GM23338 (cell line): ENCODE measurements at regions not wholly inside any gene's neighbourhood (a gene's known extent, or its start where the extent isn't known, plus 50 kb on each side); places are given as distances from the start of the nearest gene placed in this dataset.

Experiments
- ATAC-seq: fragments of 200-7000 bp; cut with Tn5 transposase; 3 replicates; pipeline ENCODE4 v1.9.1; 2020
- DNase-seq: peaks from one replicate; pipeline ENCODE4 v3.0.0-alpha.2; 2015; ENCODE audit warnings: low spot score
- H2AFZ ChIP-seq: fragments of 200-600 bp; sonication (generic); 2 replicates; pipeline ENCODE4 v1.8.0; 2016; ENCODE audit warnings: antibody characterized with exemption, mild to moderate bottlenecking, moderate library complexity
- H3F3A ChIP-seq: fragments of 200-600 bp; sonication (generic); replicated peaks from 2 replicates; pipeline ENCODE4 v1.8.0; 2017; ENCODE audit warnings: antibody characterized with exemption, mixed run types, low read depth
- H3K27ac ChIP-seq: fragments of 200-600 bp; sonication (generic); 2 replicates; pipeline ENCODE4 v1.6.1; 2016; ENCODE audit warnings: low read depth
- H3K27me3 ChIP-seq: fragments of 200-600 bp; sonication (generic); 2 replicates; pipeline ENCODE4 v1.8.0; 2016; ENCODE audit warnings: mild to moderate bottlenecking, mixed run types, moderate library complexity; ENCODE audit not compliant: insufficient read depth
- H3K36me3 ChIP-seq: fragments of 200-600 bp; sonication (generic); 2 replicates; pipeline ENCODE4 v1.8.0; 2016; ENCODE audit warnings: mild to moderate bottlenecking; ENCODE audit not compliant: insufficient read depth
- H3K4me1 ChIP-seq: fragments of 200-600 bp; sonication (generic); 2 replicates; pipeline ENCODE4 v1.8.0; 2016; ENCODE audit warnings: mild to moderate bottlenecking, moderate library complexity; ENCODE audit not compliant: insufficient read depth
- H3K4me2 ChIP-seq: fragments of 200-600 bp; sonication (generic); 2 replicates; pipeline ENCODE4 v1.7.1; 2017; ENCODE audit warnings: mixed run types
- H3K4me3 ChIP-seq: fragments of 200-600 bp; sonication (generic); 2 replicates; pipeline ENCODE4 v1.6.1; 2016; ENCODE audit warnings: mixed run types
- H3K79me2 ChIP-seq: fragments of 200-600 bp; sonication (generic); replicated peaks from 2 replicates; pipeline ENCODE4 v1.8.0; 2017; ENCODE audit warnings: mild to moderate bottlenecking; ENCODE audit not compliant: insufficient read depth
- H3K9me2 ChIP-seq: fragments of 200-600 bp; sonication (generic); 2 replicates; pipeline ENCODE4 v1.8.0; 2017; ENCODE audit not compliant: insufficient read depth
- H4K20me1 ChIP-seq: fragments of 200-600 bp; sonication (generic); replicated peaks from 2 replicates; pipeline ENCODE4 v1.8.0; 2017; ENCODE audit warnings: mild to moderate bottlenecking; ENCODE audit not compliant: insufficient read depth
- H3K27ac Mint-ChIP-seq: 2 replicates; pipeline ENCODE4 v1.8.0; 2020; ENCODE audit warnings: inconsistent platforms, mild to moderate bottlenecking, moderate library complexity, mixed read lengths
- H3K27me3 Mint-ChIP-seq: 3 replicates; pipeline ENCODE4 v1.8.0; 2022; ENCODE audit warnings: low read depth, mild to moderate bottlenecking, moderate library complexity, mixed read lengths, inconsistent platforms; ENCODE audit not compliant: insufficient read depth, poor library complexity
- H3K36me3 Mint-ChIP-seq: 3 replicates; pipeline ENCODE4 v1.8.0; 2021; ENCODE audit warnings: low read depth, mild to moderate bottlenecking, inconsistent platforms, moderate library complexity, mixed read lengths
- H3K4me1 Mint-ChIP-seq: 3 replicates; pipeline ENCODE4 v1.8.0; 2020; ENCODE audit warnings: mild to moderate bottlenecking, inconsistent platforms, mixed read lengths
- H3K4me3 Mint-ChIP-seq: 3 replicates; pipeline ENCODE4 v1.8.0; 2021; ENCODE audit warnings: moderate library complexity, mild to moderate bottlenecking, inconsistent platforms, mixed read lengths
- H3K9me3 Mint-ChIP-seq: 3 replicates; pipeline ENCODE4 v1.8.0; 2020; ENCODE audit warnings: moderate library complexity, mild to moderate bottlenecking, inconsistent platforms, mixed read lengths
- CREB1 ChIP-seq: fragments of 250-450 bp; sonication (Bioruptor Pico); IDR thresholded peaks from 2 replicates; pipeline ENCODE4 v1.5.0; 2020; ENCODE audit warnings: low read depth, mild to moderate bottlenecking, moderate library complexity
- EZH2 ChIP-seq: fragments of 200-600 bp; sonication (generic); IDR thresholded peaks from one replicate; pipeline ENCODE4 v1.8.0; 2017; ENCODE audit warnings: antibody characterized with exemption, mild to moderate bottlenecking, low read depth; ENCODE audit not compliant: unreplicated experiment
- EZH2phosphoT487 ChIP-seq: fragments of 200-600 bp; sonication (generic); IDR thresholded peaks from one replicate; pipeline ENCODE4 v1.8.1; 2018; ENCODE audit warnings: antibody characterized with exemption; ENCODE audit not compliant: unreplicated experiment
- JUNB ChIP-seq: IDR thresholded peaks from one replicate; pipeline ENCODE4 v1.6.1; 2016; ENCODE audit warnings: antibody characterized with exemption; ENCODE audit not compliant: unreplicated experiment
- POLR2AphosphoS5 ChIP-seq: IDR thresholded peaks from 2 replicates; pipeline ENCODE4 v1.6.1; 2016; ENCODE audit warnings: antibody characterized with exemption, low read depth
- STAT1 ChIP-seq: IDR thresholded peaks from one replicate; pipeline ENCODE4 v1.6.1; 2016; ENCODE audit warnings: antibody characterized with exemption; ENCODE audit not compliant: unreplicated experiment
- ZNF114 ChIP-seq: fragments of 250-450 bp; sonication (Bioruptor Pico); IDR thresholded peaks from 2 replicates; pipeline ENCODE4 v1.5.0; 2020; ENCODE audit warnings: mild to moderate bottlenecking, moderate library complexity
- ZNF331 ChIP-seq: fragments of 250-450 bp; sonication (Bioruptor Pico); IDR thresholded peaks from 2 replicates; pipeline ENCODE4 v1.5.0; 2020; ENCODE audit warnings: low read depth, mild to moderate bottlenecking, moderate library complexity
- TF ChIP-seq, protein P1 (sequence below): IDR thresholded peaks from one replicate; pipeline ENCODE4 v1.6.1; 2018; ENCODE audit warnings: antibody characterized with exemption; ENCODE audit not compliant: unreplicated experiment
- TF ChIP-seq, protein P2 (sequence below): IDR thresholded peaks from 2 replicates; pipeline ENCODE4 v1.6.1; 2016; ENCODE audit warnings: antibody characterized with exemption
- TF ChIP-seq, protein P3 (sequence below): fragments of 250-450 bp; sonication (Bioruptor Pico); IDR thresholded peaks from 2 replicates; pipeline ENCODE4 v1.5.0; 2020; ENCODE audit warnings: mild to moderate bottlenecking, moderate library complexity
- TF ChIP-seq, protein P4 (sequence below), 2 experiments: fragments of 200-600 bp in 1 of 2; sonication (generic) in 1 of 2; conservative IDR thresholded peaks; 2 replicates each; pipeline versions ENCODE4 v1.5.1 to v1.6.1; 2016 to 2017; ENCODE audit warnings: antibody characterized with exemption in 2 of 2, low read depth in 2 of 2, mild to moderate bottlenecking in 2 of 2, moderate library complexity in 1 of 2

DNA sequence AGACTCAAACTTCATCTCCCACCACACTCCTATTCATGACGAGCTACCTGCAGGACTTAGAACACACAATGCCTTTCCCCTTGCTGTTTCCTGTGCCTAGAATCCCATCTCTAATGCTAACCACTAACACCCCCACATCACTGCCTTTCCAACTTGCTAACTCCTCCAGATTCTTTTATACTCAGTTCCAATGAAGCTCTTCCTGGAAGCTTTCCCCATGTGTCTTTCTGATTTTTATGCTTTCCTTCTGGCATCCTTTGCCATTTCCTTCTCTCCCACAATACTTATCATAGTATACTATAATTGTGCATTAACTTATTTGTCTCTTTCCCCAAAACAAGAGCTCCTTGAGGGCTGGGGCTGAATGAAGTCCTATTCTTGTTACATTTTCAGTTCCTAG is 115.3 kb upstream of the PLPPR1 start:
- Histone ChIP-seq H3K36me3 (no peaks in the 10 kb centered on the region), H3K4me2 (no peak overlapping the region), H3K79me2 (no peaks in the 10 kb centered on the region), H3K4me1 (peaks cover 5% of the 10 kb centered on the region; the same call in 1 of the 2 replicates), H3F3A (no peaks in the 10 kb centered on the region), H4K20me1 (no peaks in the 10 kb centered on the region), H2AFZ (no peak overlapping the region), H3K27ac (no peak overlapping the region), H3K9me2 (peaks cover 11% of the 10 kb centered on the region), H3K27me3 (no peaks in the 10 kb centered on the region), H3K4me3 (no peak overlapping the region)
- ATAC-seq (no peak), DNase-seq (no peak)
- Mint-ChIP-seq H3K27me3 (peaks cover 3% of the 10 kb centered on the region), H3K27ac (no peak overlapping the region), H3K4me1 (peaks cover 3% of the 10 kb centered on the region; the same call in 2 of the 3 replicates), H3K36me3 (no peaks in the 10 kb centered on the region), H3K4me3 (no peak overlapping the region), H3K9me3 (no peaks in the 10 kb centered on the region)
- TF ChIP-seq EZH2 (no peak), STAT1 (no peak), JUNB (no peak), ZNF114 (CRISPR knock-in tag) (no peak), POLR2AphosphoS5 (no peak), CREB1 (no peak), ZNF331 (no peak), EZH2phosphoT487 (no peak)
- TF ChIP-seq, protein P1, sequence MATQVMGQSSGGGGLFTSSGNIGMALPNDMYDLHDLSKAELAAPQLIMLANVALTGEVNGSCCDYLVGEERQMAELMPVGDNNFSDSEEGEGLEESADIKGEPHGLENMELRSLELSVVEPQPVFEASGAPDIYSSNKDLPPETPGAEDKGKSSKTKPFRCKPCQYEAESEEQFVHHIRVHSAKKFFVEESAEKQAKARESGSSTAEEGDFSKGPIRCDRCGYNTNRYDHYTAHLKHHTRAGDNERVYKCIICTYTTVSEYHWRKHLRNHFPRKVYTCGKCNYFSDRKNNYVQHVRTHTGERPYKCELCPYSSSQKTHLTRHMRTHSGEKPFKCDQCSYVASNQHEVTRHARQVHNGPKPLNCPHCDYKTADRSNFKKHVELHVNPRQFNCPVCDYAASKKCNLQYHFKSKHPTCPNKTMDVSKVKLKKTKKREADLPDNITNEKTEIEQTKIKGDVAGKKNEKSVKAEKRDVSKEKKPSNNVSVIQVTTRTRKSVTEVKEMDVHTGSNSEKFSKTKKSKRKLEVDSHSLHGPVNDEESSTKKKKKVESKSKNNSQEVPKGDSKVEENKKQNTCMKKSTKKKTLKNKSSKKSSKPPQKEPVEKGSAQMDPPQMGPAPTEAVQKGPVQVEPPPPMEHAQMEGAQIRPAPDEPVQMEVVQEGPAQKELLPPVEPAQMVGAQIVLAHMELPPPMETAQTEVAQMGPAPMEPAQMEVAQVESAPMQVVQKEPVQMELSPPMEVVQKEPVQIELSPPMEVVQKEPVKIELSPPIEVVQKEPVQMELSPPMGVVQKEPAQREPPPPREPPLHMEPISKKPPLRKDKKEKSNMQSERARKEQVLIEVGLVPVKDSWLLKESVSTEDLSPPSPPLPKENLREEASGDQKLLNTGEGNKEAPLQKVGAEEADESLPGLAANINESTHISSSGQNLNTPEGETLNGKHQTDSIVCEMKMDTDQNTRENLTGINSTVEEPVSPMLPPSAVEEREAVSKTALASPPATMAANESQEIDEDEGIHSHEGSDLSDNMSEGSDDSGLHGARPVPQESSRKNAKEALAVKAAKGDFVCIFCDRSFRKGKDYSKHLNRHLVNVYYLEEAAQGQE, result no peak
- TF ChIP-seq, protein P2, sequence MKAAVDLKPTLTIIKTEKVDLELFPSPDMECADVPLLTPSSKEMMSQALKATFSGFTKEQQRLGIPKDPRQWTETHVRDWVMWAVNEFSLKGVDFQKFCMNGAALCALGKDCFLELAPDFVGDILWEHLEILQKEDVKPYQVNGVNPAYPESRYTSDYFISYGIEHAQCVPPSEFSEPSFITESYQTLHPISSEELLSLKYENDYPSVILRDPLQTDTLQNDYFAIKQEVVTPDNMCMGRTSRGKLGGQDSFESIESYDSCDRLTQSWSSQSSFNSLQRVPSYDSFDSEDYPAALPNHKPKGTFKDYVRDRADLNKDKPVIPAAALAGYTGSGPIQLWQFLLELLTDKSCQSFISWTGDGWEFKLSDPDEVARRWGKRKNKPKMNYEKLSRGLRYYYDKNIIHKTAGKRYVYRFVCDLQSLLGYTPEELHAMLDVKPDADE, result no peak
- TF ChIP-seq, protein P3, sequence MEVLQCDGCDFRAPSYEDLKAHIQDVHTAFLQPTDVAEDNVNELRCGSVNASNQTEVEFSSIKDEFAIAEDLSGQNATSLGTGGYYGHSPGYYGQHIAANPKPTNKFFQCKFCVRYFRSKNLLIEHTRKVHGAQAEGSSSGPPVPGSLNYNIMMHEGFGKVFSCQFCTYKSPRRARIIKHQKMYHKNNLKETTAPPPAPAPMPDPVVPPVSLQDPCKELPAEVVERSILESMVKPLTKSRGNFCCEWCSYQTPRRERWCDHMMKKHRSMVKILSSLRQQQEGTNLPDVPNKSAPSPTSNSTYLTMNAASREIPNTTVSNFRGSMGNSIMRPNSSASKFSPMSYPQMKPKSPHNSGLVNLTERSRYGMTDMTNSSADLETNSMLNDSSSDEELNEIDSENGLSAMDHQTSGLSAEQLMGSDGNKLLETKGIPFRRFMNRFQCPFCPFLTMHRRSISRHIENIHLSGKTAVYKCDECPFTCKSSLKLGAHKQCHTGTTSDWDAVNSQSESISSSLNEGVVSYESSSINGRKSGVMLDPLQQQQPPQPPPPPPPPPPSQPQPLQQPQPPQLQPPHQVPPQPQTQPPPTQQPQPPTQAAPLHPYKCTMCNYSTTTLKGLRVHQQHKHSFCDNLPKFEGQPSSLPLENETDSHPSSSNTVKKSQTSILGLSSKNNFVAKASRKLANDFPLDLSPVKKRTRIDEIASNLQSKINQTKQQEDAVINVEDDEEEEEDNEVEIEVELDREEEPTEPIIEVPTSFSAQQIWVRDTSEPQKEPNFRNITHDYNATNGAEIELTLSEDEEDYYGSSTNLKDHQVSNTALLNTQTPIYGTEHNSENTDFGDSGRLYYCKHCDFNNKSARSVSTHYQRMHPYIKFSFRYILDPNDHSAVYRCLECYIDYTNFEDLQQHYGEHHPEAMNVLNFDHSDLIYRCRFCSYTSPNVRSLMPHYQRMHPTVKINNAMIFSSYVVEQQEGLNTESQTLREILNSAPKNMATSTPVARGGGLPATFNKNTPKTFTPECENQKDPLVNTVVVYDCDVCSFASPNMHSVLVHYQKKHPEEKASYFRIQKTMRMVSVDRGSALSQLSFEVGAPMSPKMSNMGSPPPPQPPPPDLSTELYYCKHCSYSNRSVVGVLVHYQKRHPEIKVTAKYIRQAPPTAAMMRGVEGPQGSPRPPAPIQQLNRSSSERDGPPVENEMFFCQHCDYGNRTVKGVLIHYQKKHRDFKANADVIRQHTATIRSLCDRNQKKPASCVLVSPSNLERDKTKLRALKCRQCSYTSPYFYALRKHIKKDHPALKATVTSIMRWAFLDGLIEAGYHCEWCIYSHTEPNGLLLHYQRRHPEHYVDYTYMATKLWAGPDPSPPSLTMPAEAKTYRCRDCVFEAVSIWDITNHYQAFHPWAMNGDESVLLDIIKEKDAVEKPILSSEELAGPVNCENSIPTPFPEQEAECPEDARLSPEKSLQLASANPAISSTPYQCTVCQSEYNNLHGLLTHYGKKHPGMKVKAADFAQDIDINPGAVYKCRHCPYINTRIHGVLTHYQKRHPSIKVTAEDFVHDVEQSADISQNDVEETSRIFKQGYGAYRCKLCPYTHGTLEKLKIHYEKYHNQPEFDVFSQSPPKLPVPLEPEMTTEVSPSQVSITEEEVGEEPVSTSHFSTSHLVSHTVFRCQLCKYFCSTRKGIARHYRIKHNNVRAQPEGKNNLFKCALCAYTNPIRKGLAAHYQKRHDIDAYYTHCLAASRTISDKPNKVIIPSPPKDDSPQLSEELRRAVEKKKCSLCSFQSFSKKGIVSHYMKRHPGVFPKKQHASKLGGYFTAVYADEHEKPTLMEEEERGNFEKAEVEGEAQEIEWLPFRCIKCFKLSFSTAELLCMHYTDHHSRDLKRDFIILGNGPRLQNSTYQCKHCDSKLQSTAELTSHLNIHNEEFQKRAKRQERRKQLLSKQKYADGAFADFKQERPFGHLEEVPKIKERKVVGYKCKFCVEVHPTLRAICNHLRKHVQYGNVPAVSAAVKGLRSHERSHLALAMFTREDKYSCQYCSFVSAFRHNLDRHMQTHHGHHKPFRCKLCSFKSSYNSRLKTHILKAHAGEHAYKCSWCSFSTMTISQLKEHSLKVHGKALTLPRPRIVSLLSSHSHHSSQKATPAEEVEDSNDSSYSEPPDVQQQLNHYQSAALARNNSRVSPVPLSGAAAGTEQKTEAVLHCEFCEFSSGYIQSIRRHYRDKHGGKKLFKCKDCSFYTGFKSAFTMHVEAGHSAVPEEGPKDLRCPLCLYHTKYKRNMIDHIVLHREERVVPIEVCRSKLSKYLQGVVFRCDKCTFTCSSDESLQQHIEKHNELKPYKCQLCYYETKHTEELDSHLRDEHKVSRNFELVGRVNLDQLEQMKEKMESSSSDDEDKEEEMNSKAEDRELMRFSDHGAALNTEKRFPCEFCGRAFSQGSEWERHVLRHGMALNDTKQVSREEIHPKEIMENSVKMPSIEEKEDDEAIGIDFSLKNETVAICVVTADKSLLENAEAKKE, result no peak
- TF ChIP-seq, protein P4, sequence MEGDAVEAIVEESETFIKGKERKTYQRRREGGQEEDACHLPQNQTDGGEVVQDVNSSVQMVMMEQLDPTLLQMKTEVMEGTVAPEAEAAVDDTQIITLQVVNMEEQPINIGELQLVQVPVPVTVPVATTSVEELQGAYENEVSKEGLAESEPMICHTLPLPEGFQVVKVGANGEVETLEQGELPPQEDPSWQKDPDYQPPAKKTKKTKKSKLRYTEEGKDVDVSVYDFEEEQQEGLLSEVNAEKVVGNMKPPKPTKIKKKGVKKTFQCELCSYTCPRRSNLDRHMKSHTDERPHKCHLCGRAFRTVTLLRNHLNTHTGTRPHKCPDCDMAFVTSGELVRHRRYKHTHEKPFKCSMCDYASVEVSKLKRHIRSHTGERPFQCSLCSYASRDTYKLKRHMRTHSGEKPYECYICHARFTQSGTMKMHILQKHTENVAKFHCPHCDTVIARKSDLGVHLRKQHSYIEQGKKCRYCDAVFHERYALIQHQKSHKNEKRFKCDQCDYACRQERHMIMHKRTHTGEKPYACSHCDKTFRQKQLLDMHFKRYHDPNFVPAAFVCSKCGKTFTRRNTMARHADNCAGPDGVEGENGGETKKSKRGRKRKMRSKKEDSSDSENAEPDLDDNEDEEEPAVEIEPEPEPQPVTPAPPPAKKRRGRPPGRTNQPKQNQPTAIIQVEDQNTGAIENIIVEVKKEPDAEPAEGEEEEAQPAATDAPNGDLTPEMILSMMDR (conservative IDR thresholded peaks at IDR 0.05; ENCODE audit: low read depth in 2 of 2), result no peak
